ENCODE measurements at regions not wholly inside any gene's neighbourhood (a gene's known extent, or its start where the extent isn't known, plus 50 kb on each side); places are given as distances from the start of the nearest gene placed in this dataset.
"Not testable (repeated sequence)": the region's sequence is repeated elsewhere in the genome, so short reads cannot be mapped to it uniquely, and the experiment has no call there.

GRCh38 chr15:95170561-95171380 is 939.4 kb downstream of the MCTP2 start:
- no peak for DNase-seq (ENCODE audit: low read depth, low spot score)

GRCh38 chr15:95171564-95171963 is 940.2 kb downstream of the MCTP2 start:
- DNase-seq (ENCODE audit: low read depth, low spot score) = no peak

GRCh38 chr15:95174301-95175259 is 943.2 kb downstream of the MCTP2 start:
- no peak for DNase-seq (ENCODE audit: low read depth, low spot score)

GRCh38 chr15:95175914-95176658 is 944.7 kb downstream of the MCTP2 start:
- no peak for DNase-seq (ENCODE audit: low read depth, low spot score)

GRCh38 chr15:95176794-95177577 is 945.6 kb downstream of the MCTP2 start:
- no peak for DNase-seq (ENCODE audit: low read depth, low spot score)

- no peak for DNase-seq (ENCODE audit: low read depth, low spot score)
These were observed 949.2 kb downstream of the MCTP2 start for GRCh38 chr15:95180530-95180929.

- DNase-seq (ENCODE audit: low read depth, low spot score) = no peak
These were observed 950.7 kb downstream of the MCTP2 start for GRCh38 chr15:95182091-95182490.

- DNase-seq (ENCODE audit: low read depth, low spot score) = no peak
These were observed 961.6 kb downstream of the MCTP2 start for GRCh38 chr15:95192923-95193322.

- no peak for DNase-seq (ENCODE audit: low read depth, low spot score)
These were observed 963.4 kb downstream of the MCTP2 start for GRCh38 chr15:95194746-95195145.

- no peak for DNase-seq (ENCODE audit: low read depth, low spot score)
These were observed 965.0 kb downstream of the MCTP2 start for GRCh38 chr15:95196176-95196915.

GRCh38 chr15:95202569-95203349 is 971.4 kb downstream of the MCTP2 start:
- no peak for DNase-seq (ENCODE audit: low read depth, low spot score)

GRCh38 chr15:95205077-95205476 is 973.7 kb downstream of the MCTP2 start:
- DNase-seq (ENCODE audit: low read depth, low spot score) = no peak

- DNase-seq (ENCODE audit: low read depth, low spot score) = not testable (repeated sequence)
These were observed 974.5 kb downstream of the MCTP2 start for GRCh38 chr15:95205830-95206229.

GRCh38 chr15:95208071-95208470 is 976.7 kb downstream of the MCTP2 start:
- DNase-seq (ENCODE audit: low read depth, low spot score) = no peak

- DNase-seq (ENCODE audit: low read depth, low spot score) = no peak
These were observed 977.6 kb downstream of the MCTP2 start for GRCh38 chr15:95208988-95209387.

- no peak for DNase-seq (ENCODE audit: low read depth, low spot score)
These were observed 979.1 kb downstream of the MCTP2 start for GRCh38 chr15:95210436-95210981.

- DNase-seq (ENCODE audit: low read depth, low spot score) = no peak
These were observed 983.7 kb downstream of the MCTP2 start for GRCh38 chr15:95215017-95215416.

- no peak for DNase-seq (ENCODE audit: low read depth, low spot score)
These were observed 995.5 kb downstream of the MCTP2 start for GRCh38 chr15:95226835-95227234.

- no peak for DNase-seq (ENCODE audit: low read depth, low spot score)
These were observed 995.9 kb downstream of the MCTP2 start for GRCh38 chr15:95227235-95227634.
